ENCODE measurements at regions not wholly inside any gene's neighbourhood (a gene's known extent, or its start where the extent isn't known, plus 50 kb on each side); places are given as distances from the start of the nearest gene placed in this dataset.

DNA sequence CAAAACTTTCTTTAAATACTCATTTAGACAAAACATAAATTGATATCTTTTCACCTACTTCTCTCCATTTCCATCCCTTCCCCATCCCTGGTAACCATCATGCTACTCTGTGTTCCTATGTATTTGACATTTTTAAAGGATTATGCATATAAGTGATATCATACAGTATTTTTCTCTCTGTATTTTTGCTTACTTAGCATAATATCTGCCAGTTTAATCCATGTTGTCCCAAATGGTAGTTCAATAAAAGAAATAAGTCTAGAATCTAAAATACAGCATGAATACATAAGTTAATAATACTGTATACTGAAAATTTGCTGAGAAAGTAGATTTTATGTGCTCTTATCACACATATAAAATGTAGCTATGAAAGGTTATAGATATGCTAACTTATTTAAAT lies 190.3 kb upstream of the NAV3 start:
- H3K79me2 ChIP-seq (ENCODE audit: control insufficient read depth, insufficient read depth, low read length) = no peaks in the 10 kb centered on the region
- H3K4me3 ChIP-seq (ENCODE audit: control extremely low read depth in 1 of 5, extremely low read depth in 1 of 5, insufficient read depth in 1 of 5, low read depth in 2 of 5, low read length in 4 of 5) = no peak overlapping the region
- Mint-ChIP-seq H3K27me3 (no peaks in the 10 kb centered on the region), H3K4me3 (no peak overlapping the region), H3K4me1 (no peaks in the 10 kb centered on the region), H3K9me3 (ENCODE audit: insufficient read depth) (no peaks in the 10 kb centered on the region), H3K27ac (no peak overlapping the region)
- H3K4me2 ChIP-seq (replicated peaks; ENCODE audit: low read depth, low read length, poor library complexity, severe bottlenecking) = no peak overlapping the region
- ATAC-seq (ENCODE audit: low read depth) (no peak), DNase-seq (no peak)
- no peak overlapping the region for H3K27ac ChIP-seq (ENCODE audit: low read length in 2 of 2)
- POLR2A ChIA-PET = no interaction called here
- no peaks in the 10 kb centered on the region for H3K36me3 ChIP-seq (replicated peaks in 1 of 2; ENCODE audit: control extremely low read depth in 1 of 2, control insufficient read depth in 1 of 2, extremely low read depth in 1 of 2, insufficient read depth in 2 of 2, low read length in 1 of 2)
- CTCF ChIA-PET = no interaction called here
- TF ChIP-seq EZH2 (IDR thresholded peaks at IDR 0.05; ENCODE audit: borderline replicate concordance, insufficient read depth, low read depth, low read length, poor library complexity, severe bottlenecking) = no peak
- TF ChIP-seq, protein P1, sequence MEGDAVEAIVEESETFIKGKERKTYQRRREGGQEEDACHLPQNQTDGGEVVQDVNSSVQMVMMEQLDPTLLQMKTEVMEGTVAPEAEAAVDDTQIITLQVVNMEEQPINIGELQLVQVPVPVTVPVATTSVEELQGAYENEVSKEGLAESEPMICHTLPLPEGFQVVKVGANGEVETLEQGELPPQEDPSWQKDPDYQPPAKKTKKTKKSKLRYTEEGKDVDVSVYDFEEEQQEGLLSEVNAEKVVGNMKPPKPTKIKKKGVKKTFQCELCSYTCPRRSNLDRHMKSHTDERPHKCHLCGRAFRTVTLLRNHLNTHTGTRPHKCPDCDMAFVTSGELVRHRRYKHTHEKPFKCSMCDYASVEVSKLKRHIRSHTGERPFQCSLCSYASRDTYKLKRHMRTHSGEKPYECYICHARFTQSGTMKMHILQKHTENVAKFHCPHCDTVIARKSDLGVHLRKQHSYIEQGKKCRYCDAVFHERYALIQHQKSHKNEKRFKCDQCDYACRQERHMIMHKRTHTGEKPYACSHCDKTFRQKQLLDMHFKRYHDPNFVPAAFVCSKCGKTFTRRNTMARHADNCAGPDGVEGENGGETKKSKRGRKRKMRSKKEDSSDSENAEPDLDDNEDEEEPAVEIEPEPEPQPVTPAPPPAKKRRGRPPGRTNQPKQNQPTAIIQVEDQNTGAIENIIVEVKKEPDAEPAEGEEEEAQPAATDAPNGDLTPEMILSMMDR (IDR thresholded peaks at IDR 0.05) = no peak
- no peaks in the 10 kb centered on the region for H3K27me3 ChIP-seq (replicated peaks in 1 of 4; ENCODE audit: control extremely low read depth in 1 of 4, control insufficient read depth in 3 of 4, insufficient read depth in 4 of 4, low read length in 3 of 4)
- no peak overlapping the region for H2AFZ ChIP-seq (ENCODE audit: insufficient read depth, low read depth, low read length, poor library complexity, severe bottlenecking)
- no peaks in the 10 kb centered on the region for H4K20me1 ChIP-seq (ENCODE audit: control insufficient read depth, insufficient read depth, low read length, poor library complexity, severe bottlenecking)
- no peaks in the 10 kb centered on the region for H3K4me1 ChIP-seq (ENCODE audit: control insufficient read depth in 2 of 2, insufficient read depth in 2 of 2, low read length in 2 of 2)
- no peak overlapping the region for H3K9ac ChIP-seq (ENCODE audit: low read length)
- intact Hi-C loops (cut with micrococcal nuclease) = no loop called here
- H3K9me3 ChIP-seq (ENCODE audit: control extremely low read depth in 1 of 3, control insufficient read depth in 2 of 3, insufficient read depth in 1 of 3, low read length in 2 of 3) = peaks cover 0 to 3% (median 0%) of the 10 kb centered on the region in 3 donors

DNA sequence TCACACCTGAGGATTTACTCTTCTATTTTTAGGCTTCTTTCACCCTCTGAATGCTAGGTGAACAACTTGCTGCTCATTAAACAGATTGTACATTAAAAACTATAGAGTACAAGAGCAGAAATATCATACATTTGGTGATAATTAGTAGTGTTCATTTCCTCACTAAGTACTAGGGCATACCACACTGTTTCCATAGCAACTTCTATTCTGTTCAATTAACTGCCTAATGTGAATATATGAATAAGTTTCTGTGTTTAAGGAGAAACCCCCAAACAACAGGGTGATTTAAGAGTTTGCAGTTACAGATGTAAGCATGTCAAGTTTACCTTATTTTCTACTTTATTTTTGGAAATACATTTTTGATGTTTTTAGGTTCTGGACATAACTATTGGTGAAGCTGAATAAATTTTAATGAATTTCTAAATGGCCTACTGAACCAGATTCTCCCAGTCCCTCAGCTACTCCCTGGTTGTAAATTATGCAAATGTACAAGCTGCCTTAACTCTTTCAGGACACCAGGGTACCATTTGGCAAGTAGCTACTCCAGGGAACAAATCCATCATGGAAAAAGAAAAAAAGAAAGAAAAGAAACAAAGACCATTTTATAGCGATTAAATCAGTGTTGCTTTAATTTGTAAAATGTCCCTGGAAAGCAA lies 199.8 kb upstream of the NAV3 start:
- Histone ChIP-seq H3K27me3 (replicated peaks in 1 of 4; ENCODE audit: control extremely low read depth in 1 of 4, control insufficient read depth in 3 of 4, insufficient read depth in 4 of 4, low read length in 3 of 4) (no peaks in the 10 kb centered on the region), H3K4me2 (replicated peaks; ENCODE audit: low read depth, low read length, poor library complexity, severe bottlenecking) (no peak overlapping the region), H3K9me3 (ENCODE audit: control extremely low read depth in 1 of 3, control insufficient read depth in 2 of 3, insufficient read depth in 1 of 3, low read length in 2 of 3) (no peaks in the 10 kb centered on the region), H2AFZ (ENCODE audit: insufficient read depth, low read depth, low read length, poor library complexity, severe bottlenecking) (no peak overlapping the region), H3K36me3 (replicated peaks in 1 of 2; ENCODE audit: control extremely low read depth in 1 of 2, control insufficient read depth in 1 of 2, extremely low read depth in 1 of 2, insufficient read depth in 2 of 2, low read length in 1 of 2) (no peaks in the 10 kb centered on the region), H4K20me1 (ENCODE audit: control insufficient read depth, insufficient read depth, low read length, poor library complexity, severe bottlenecking) (no peaks in the 10 kb centered on the region), H3K4me3 (ENCODE audit: control extremely low read depth in 1 of 5, extremely low read depth in 1 of 5, insufficient read depth in 1 of 5, low read depth in 2 of 5, low read length in 4 of 5) (no peak overlapping the region), H3K79me2 (ENCODE audit: control insufficient read depth, insufficient read depth, low read length) (no peaks in the 10 kb centered on the region), H3K4me1 (ENCODE audit: control insufficient read depth in 2 of 2, insufficient read depth in 2 of 2, low read length in 2 of 2) (no peaks in the 10 kb centered on the region), H3K9ac (ENCODE audit: low read length) (no peak overlapping the region), H3K27ac (ENCODE audit: low read length in 2 of 2) (no peak overlapping the region)
- no peaks in the 10 kb centered on the region for H3K27me3 Mint-ChIP-seq
- no CpG with 5 or more reads among the region's 1 CpG for WGBS (ENCODE audit: insufficient coverage)
- no peak overlapping the region for H3K4me3 Mint-ChIP-seq
- no peak overlapping the region for H3K27ac Mint-ChIP-seq
- H3K4me1 Mint-ChIP-seq = no peaks in the 10 kb centered on the region
- CTCF ChIA-PET = no interaction called here
- ATAC-seq (ENCODE audit: low read depth) = no peak
- DNase-seq = no peak
- TF ChIP-seq, protein P1 (IDR thresholded peaks at IDR 0.05) = no peak
- no peak for TF ChIP-seq EZH2 (IDR thresholded peaks at IDR 0.05; ENCODE audit: borderline replicate concordance, insufficient read depth, low read depth, low read length, poor library complexity, severe bottlenecking)
- peaks cover 10% of the 10 kb centered on the region for H3K9me3 Mint-ChIP-seq (ENCODE audit: insufficient read depth)
- POLR2A ChIA-PET = no interaction called here
- intact Hi-C loops (cut with micrococcal nuclease) = no loop called here
